SK-N-SH (cell line): ENCODE measurements at regions not wholly inside any gene's neighbourhood (a gene's known extent, or its start where the extent isn't known, plus 50 kb on each side); places are given as distances from the start of the nearest gene placed in this dataset.

ENCODE experiments used
- CTCF ChIA-PET: fragments of 300-600, 350-600 bp; formaldehyde crosslinking; extraction: SDS; loops from one replicate; lab custom pipeline; 2021; lab: Yijun Ruan, JAX
- POLR2A ChIA-PET: fragments of 350-600 bp; sonication (Branson Sonifier 250); formaldehyde crosslinking; extraction: SDS; loops from one replicate; lab custom pipeline; 2020; ENCODE audit warnings: antibody characterized with exemption, inconsistent platforms; lab: Yijun Ruan, JAX
- DNase-seq: peaks from one replicate; pipeline ENCODE4 v3.0.0; 2012
- H2AFZ ChIP-seq: fragments of 200-600 bp; sonication (generic); 2 replicates; pipeline ENCODE4 v1.8.1; 2016; ENCODE audit warnings: antibody characterized with exemption, mild to moderate bottlenecking, low read depth
- H3F3A ChIP-seq: fragments of 200-600 bp; sonication (generic); replicated peaks from 2 replicates; pipeline ENCODE3; 2016; ENCODE audit warnings: antibody characterized with exemption, mild to moderate bottlenecking; ENCODE audit not compliant: insufficient read depth
- H3K27ac ChIP-seq, 2 experiments: fragments of 200-500 bp in 1 of 2; fragments of 200-600 bp in 1 of 2; sonication (Bioruptor generic) in 1 of 2; sonication (generic), shearing (Covaris generic) in 1 of 2; 2 replicates each; pipeline versions ENCODE4 v1.5.1 to v1.6.1; 2014 to 2016; ENCODE audit warnings: low read depth in 2 of 2, inconsistent platforms in 1 of 2, low read length in 1 of 2, mild to moderate bottlenecking in 1 of 2, mixed read lengths in 1 of 2
- H3K27me3 ChIP-seq: fragments of 200-600 bp; sonication (generic), shearing (Covaris generic); 2 replicates; pipeline ENCODE4 v1.6.1; 2016; ENCODE audit warnings: mixed run types; ENCODE audit not compliant: insufficient read depth
- H3K36me3 ChIP-seq, 2 experiments: fragments of 200-500 bp in 1 of 2; fragments of 200-600 bp in 1 of 2; sonication (Bioruptor generic) in 1 of 2; sonication (generic) in 1 of 2; replicated peaks in 1 of 2; 2 replicates each; pipeline versions ENCODE3 to v1.5.1; 2014 to 2016; ENCODE audit warnings: low read length in 1 of 2, mild to moderate bottlenecking in 1 of 2; ENCODE audit not compliant: insufficient read depth in 2 of 2, control insufficient read depth in 1 of 2
- H3K4me1 ChIP-seq, 2 experiments: fragments of 200-500 bp in 1 of 2; fragments of 200-600 bp in 1 of 2; sonication (Bioruptor generic) in 1 of 2; sonication (generic), shearing (Covaris generic) in 1 of 2; 2 replicates each; pipeline versions ENCODE4 v1.5.1 to v1.6.1; 2014 to 2016; ENCODE audit warnings: low read depth in 1 of 2, low read length in 1 of 2, mixed run types in 1 of 2; ENCODE audit not compliant: insufficient read depth in 2 of 2, control insufficient read depth in 1 of 2
- H3K4me2 ChIP-seq: fragments of 200-600 bp; sonication (generic), shearing (Covaris generic); 2 replicates; pipeline ENCODE4 v1.6.1; 2017; ENCODE audit warnings: mixed run types
- H3K4me3 ChIP-seq, 2 experiments: fragments of 200-500 bp in 1 of 2; fragments of 200-600 bp in 1 of 2; sonication (Bioruptor generic) in 1 of 2; sonication (generic), shearing (Covaris generic) in 1 of 2; 2 replicates each; pipeline versions ENCODE4 v1.5.1 to v1.8.1; 2014 to 2016; ENCODE audit warnings: low read depth in 2 of 2, inconsistent platforms in 1 of 2, low read length in 1 of 2, mild to moderate bottlenecking in 1 of 2, mixed read lengths in 1 of 2, moderate library complexity in 1 of 2
- H3K79me2 ChIP-seq: fragments of 200-600 bp; sonication (generic); 2 replicates; pipeline ENCODE4 v1.8.1; 2017; ENCODE audit warnings: mild to moderate bottlenecking; ENCODE audit not compliant: insufficient read depth
- H3K9ac ChIP-seq: fragments of 200-600 bp; sonication (generic); 2 replicates; pipeline ENCODE4 v1.6.1; 2017; ENCODE audit warnings: mixed run types
- H3K9me2 ChIP-seq: fragments of 200-600 bp; sonication (generic); 2 replicates; pipeline ENCODE4 v1.6.1; 2017; ENCODE audit warnings: mixed run types
- H3K9me3 ChIP-seq: fragments of 200-600 bp; sonication (generic); 2 replicates; pipeline ENCODE4 v1.6.1; 2017; ENCODE audit warnings: mixed run types, mild to moderate bottlenecking, moderate library complexity
- H4K20me1 ChIP-seq: fragments of 200-600 bp; sonication (generic); 2 replicates; pipeline ENCODE4 v1.6.1; 2017; ENCODE audit warnings: mild to moderate bottlenecking, mixed run types; ENCODE audit not compliant: insufficient read depth
- ELF1 ChIP-seq: IDR thresholded peaks from 2 replicates; pipeline ENCODE4 v1.4.0; 2012
- EZH2phosphoT487 ChIP-seq: fragments of 200-600 bp; sonication (generic); IDR thresholded peaks from 2 replicates; pipeline ENCODE4 v1.6.1; 2017; ENCODE audit warnings: low read depth, mixed run types, mild to moderate bottlenecking, antibody characterized with exemption, moderate library complexity, borderline replicate concordance
- FOXJ3 ChIP-seq: sonication (generic); formaldehyde crosslinking; IDR thresholded peaks from 2 replicates; pipeline ENCODE4 v1.5.1; 2020; ENCODE audit warnings: mild to moderate bottlenecking, missing genetic modification reagents
- FOXM1 ChIP-seq: IDR thresholded peaks from 2 replicates; pipeline ENCODE4 v1.4.0; 2012; ENCODE audit warnings: low read depth, mild to moderate bottlenecking
- GABPA ChIP-seq: IDR thresholded peaks from 2 replicates; pipeline ENCODE4 v1.4.0; 2012; ENCODE audit warnings: low read depth, mild to moderate bottlenecking
- JUND ChIP-seq: IDR thresholded peaks from 2 replicates; pipeline ENCODE4 v1.4.0; 2012
- MEF2A ChIP-seq: IDR thresholded peaks from 2 replicates; pipeline ENCODE4 v1.4.0; 2012; ENCODE audit warnings: low read depth, borderline replicate concordance
- NRF1 ChIP-seq: IDR thresholded peaks from 2 replicates; pipeline ENCODE4 v1.6.1; 2012; ENCODE audit warnings: low read depth, mild to moderate bottlenecking, low read length
- RCOR1 ChIP-seq: fragments of 150-350 bp; IDR thresholded peaks from 2 replicates; pipeline ENCODE4 v1.6.1; 2017; ENCODE audit warnings: antibody characterized with exemption, low read length
- YY1 ChIP-seq: IDR thresholded peaks from 2 replicates; pipeline ENCODE4 v1.4.0; 2012; ENCODE audit warnings: low read depth, mild to moderate bottlenecking
- WGBS: methylation state at CpG from one replicate; pipeline ENCODE4 v1.1.6; 2017; ENCODE audit warnings: low lambda C conversion rate; 5-methylcytosine and 5-hydroxymethylcytosine counted together
- TF ChIP-seq, protein P1 (sequence below): IDR thresholded peaks from 2 replicates; pipeline ENCODE4 v1.4.0; 2012; ENCODE audit warnings: low read depth
- TF ChIP-seq, protein P2 (sequence below): IDR thresholded peaks from 2 replicates; pipeline ENCODE4 v1.6.1; 2012; ENCODE audit warnings: mild to moderate bottlenecking, low read depth, low read length, moderate library complexity
- TF ChIP-seq, protein P3 (sequence below): IDR thresholded peaks from 2 replicates; pipeline ENCODE4 v1.4.0; 2012; ENCODE audit warnings: low read depth, borderline replicate concordance

DNA sequence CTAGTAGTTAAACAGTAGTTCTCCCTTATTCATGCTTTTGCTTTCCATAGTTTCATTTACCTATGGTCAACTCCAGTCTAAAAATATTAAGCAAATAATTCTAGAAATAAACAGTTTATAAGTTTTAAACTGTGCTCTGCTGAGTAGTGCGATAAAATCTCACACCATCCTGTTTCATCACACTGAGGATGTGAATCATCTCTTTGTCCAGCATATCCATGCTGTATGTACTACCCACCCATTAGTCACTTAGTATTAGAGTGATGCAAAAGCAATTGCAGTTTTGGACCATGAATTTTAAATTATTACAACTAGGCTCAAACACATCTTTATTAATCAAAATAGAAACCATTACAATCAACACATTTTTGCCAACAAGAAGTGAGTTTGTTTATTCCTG, 187.4 kb downstream of the TEX13C start:
- H3K9me2 ChIP-seq = no peaks in the 10 kb centered on the region
- no peaks in the 10 kb centered on the region for H3K27me3 ChIP-seq
- TF ChIP-seq, protein P1, sequence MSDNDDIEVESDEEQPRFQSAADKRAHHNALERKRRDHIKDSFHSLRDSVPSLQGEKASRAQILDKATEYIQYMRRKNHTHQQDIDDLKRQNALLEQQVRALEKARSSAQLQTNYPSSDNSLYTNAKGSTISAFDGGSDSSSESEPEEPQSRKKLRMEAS = no peak
- TF ChIP-seq GABPA = no peak
- TF ChIP-seq JUND = no peak
- no peak for TF ChIP-seq EZH2phosphoT487
- CTCF ChIA-PET = no interaction called here
- no peak overlapping the region for H3K9ac ChIP-seq
- WGBS = 6% methylated on average over 1 of the region's 1 CpG
- H3K4me3 ChIP-seq = no peak overlapping the region
- no peak overlapping the region for H3K4me2 ChIP-seq
- H2AFZ ChIP-seq = no peak overlapping the region
- H3K4me1 ChIP-seq = no peaks in the 10 kb centered on the region
- H4K20me1 ChIP-seq = no peaks in the 10 kb centered on the region
- H3F3A ChIP-seq = no peaks in the 10 kb centered on the region
- no peaks in the 10 kb centered on the region for H3K79me2 ChIP-seq
- POLR2A ChIA-PET = no interaction called here
- no peaks in the 10 kb centered on the region for H3K36me3 ChIP-seq
- no peaks in the 10 kb centered on the region for H3K9me3 ChIP-seq
- H3K27ac ChIP-seq = no peak overlapping the region
- no peak for DNase-seq

DNA sequence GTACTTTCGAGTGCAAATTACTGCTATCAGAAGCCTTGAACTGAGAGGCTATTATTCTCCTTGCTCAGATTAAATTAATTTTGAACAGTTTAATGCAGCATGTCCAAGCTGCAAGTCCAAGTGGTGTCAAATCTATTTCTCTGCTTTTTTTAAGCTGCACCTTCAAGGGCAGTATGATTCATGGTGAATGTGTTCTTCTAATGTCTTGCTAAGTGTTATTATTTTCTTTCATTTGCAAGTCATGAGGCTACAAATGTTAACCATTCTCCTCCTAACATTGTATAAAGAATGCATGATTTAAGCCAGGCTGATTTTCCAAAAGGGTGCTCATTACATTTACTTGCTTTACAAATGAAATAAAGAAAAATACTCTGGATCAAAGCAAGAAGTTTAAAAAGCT, 200.4 kb downstream of the TEX13C start:
- Histone ChIP-seq H3K4me1 (no peaks in the 10 kb centered on the region), H3K4me3 (no peak overlapping the region), H3K4me2 (no peak overlapping the region), H3K27me3 (no peaks in the 10 kb centered on the region), H3F3A (no peaks in the 10 kb centered on the region), H3K36me3 (no peaks in the 10 kb centered on the region), H3K9me3 (no peaks in the 10 kb centered on the region), H2AFZ (no peak overlapping the region), H4K20me1 (no peaks in the 10 kb centered on the region), H3K27ac (no peak overlapping the region), H3K9me2 (peaks cover 3% of the 10 kb centered on the region; the same call in 1 of the 2 replicates), H3K9ac (no peak overlapping the region), H3K79me2 (no peaks in the 10 kb centered on the region)
- DNase-seq = no peak
- ChIA-PET CTCF (no interaction called here), POLR2A (no interaction called here)
- TF ChIP-seq RCOR1 (no peak), FOXJ3 (no peak), NRF1 (no peak), ELF1 (no peak), MEF2A (no peak), YY1 (no peak), FOXM1 (no peak)
- TF ChIP-seq, protein P2, sequence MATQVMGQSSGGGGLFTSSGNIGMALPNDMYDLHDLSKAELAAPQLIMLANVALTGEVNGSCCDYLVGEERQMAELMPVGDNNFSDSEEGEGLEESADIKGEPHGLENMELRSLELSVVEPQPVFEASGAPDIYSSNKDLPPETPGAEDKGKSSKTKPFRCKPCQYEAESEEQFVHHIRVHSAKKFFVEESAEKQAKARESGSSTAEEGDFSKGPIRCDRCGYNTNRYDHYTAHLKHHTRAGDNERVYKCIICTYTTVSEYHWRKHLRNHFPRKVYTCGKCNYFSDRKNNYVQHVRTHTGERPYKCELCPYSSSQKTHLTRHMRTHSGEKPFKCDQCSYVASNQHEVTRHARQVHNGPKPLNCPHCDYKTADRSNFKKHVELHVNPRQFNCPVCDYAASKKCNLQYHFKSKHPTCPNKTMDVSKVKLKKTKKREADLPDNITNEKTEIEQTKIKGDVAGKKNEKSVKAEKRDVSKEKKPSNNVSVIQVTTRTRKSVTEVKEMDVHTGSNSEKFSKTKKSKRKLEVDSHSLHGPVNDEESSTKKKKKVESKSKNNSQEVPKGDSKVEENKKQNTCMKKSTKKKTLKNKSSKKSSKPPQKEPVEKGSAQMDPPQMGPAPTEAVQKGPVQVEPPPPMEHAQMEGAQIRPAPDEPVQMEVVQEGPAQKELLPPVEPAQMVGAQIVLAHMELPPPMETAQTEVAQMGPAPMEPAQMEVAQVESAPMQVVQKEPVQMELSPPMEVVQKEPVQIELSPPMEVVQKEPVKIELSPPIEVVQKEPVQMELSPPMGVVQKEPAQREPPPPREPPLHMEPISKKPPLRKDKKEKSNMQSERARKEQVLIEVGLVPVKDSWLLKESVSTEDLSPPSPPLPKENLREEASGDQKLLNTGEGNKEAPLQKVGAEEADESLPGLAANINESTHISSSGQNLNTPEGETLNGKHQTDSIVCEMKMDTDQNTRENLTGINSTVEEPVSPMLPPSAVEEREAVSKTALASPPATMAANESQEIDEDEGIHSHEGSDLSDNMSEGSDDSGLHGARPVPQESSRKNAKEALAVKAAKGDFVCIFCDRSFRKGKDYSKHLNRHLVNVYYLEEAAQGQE = no peak
- TF ChIP-seq, protein P3, sequence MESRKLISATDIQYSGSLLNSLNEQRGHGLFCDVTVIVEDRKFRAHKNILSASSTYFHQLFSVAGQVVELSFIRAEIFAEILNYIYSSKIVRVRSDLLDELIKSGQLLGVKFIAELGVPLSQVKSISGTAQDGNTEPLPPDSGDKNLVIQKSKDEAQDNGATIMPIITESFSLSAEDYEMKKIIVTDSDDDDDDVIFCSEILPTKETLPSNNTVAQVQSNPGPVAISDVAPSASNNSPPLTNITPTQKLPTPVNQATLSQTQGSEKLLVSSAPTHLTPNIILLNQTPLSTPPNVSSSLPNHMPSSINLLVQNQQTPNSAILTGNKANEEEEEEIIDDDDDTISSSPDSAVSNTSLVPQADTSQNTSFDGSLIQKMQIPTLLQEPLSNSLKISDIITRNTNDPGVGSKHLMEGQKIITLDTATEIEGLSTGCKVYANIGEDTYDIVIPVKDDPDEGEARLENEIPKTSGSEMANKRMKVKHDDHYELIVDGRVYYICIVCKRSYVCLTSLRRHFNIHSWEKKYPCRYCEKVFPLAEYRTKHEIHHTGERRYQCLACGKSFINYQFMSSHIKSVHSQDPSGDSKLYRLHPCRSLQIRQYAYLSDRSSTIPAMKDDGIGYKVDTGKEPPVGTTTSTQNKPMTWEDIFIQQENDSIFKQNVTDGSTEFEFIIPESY = no peak
- WGBS = 0% methylated on average over 1 of the region's 1 CpG
